ENCODE measurements at regions not wholly inside any gene's neighbourhood (a gene's known extent, or its start where the extent isn't known, plus 50 kb on each side); places are given as distances from the start of the nearest gene placed in this dataset.

- TF ChIP-seq CTCF (IDR thresholded peaks at IDR 0.05) (no peak), EZH2phosphoT487 (IDR thresholded peaks at IDR 0.05) (no peak)
These were observed 229.7 kb upstream of the TAS2R1 start for GRCh38 chr5:9859808-9860207.

Measured in neural progenitor cell (in vitro differentiated cells).